Endothelial cell of umbilical vein (primary cell): ENCODE measurements at regions not wholly inside any gene's neighbourhood (a gene's known extent, or its start where the extent isn't known, plus 50 kb on each side); places are given as distances from the start of the nearest gene placed in this dataset.

Source experiments
- BruUV-seq: library from RNA; stranded (reverse); fragments of 400-500 nt; replicated peaks from 2 replicates; lab custom pipeline; 2021; lab: Mats Ljungman, UMichigan
- CTCF ChIA-PET: fragments of 300-600, 350-600 bp; sonication (Branson Sonifier 250); formaldehyde crosslinking; loops from one replicate; lab custom pipeline; 2021; ENCODE audit warnings: antibody characterized with exemption, inconsistent platforms; lab: Charles Lee
- POLR2A ChIA-PET: fragments of 300-600, 350-600 bp; sonication (Branson Sonifier 250); formaldehyde crosslinking; loops from one replicate; lab custom pipeline; 2021; ENCODE audit warnings: antibody characterized with exemption, inconsistent platforms; lab: Charles Lee
- DNase-seq: peaks from one replicate; pipeline ENCODE4 v3.0.0-alpha.2; 2011; ENCODE audit warnings: low read depth, low spot score
- FAIRE-seq: peaks from 2 replicates; lab custom pipeline; 2011; peaks lifted over from hg19 to GRCh38; lab: Jason Lieb, UNC
- H2AFZ ChIP-seq: 2 replicates; pipeline ENCODE4 v1.6.0; 2012; ENCODE audit warnings: low read depth, low read length, control low read depth, inconsistent platforms
- H3K27ac ChIP-seq: 2 replicates; pipeline ENCODE4 v1.5.1; 2011; ENCODE audit warnings: low read depth, mild to moderate bottlenecking, control low read depth, low read length, moderate library complexity; ENCODE audit not compliant: insufficient read depth
- H3K27me3 ChIP-seq, 2 experiments: 2 replicates each; pipeline versions ENCODE4 v1.6.0 to v1.6.1; 2011; ENCODE audit warnings: low read length in 2 of 2, mixed read lengths in 1 of 2; ENCODE audit not compliant: control insufficient read depth in 2 of 2, insufficient read depth in 2 of 2
- H3K36me3 ChIP-seq, 2 experiments: 2 replicates in 1 of 2; 3 replicates in 1 of 2; pipeline ENCODE4 v1.5.1; 2011; ENCODE audit warnings: low read length in 2 of 2, mild to moderate bottlenecking in 1 of 2, moderate library complexity in 1 of 2; ENCODE audit not compliant: control insufficient read depth in 2 of 2, insufficient read depth in 2 of 2; ENCODE audit errors: extremely low read depth in 1 of 2
- H3K4me1 ChIP-seq: 3 replicates; pipeline ENCODE4 v1.5.1; 2011; ENCODE audit warnings: mild to moderate bottlenecking, low read length; ENCODE audit not compliant: control insufficient read depth, insufficient read depth; ENCODE audit errors: extremely low read depth
- H3K4me2 ChIP-seq: 2 replicates; pipeline ENCODE4 v1.6.1; 2011; ENCODE audit warnings: low read length, control low read depth, mixed read lengths; ENCODE audit not compliant: insufficient read depth
- H3K4me3 ChIP-seq, 3 experiments: fragments of 200-600 bp in 1 of 3; sonication (generic), shearing (Covaris generic) in 1 of 3; replicated peaks in 1 of 3; 2 replicates each; pipeline ENCODE4 v1.5.1; 2011 to 2016; ENCODE audit warnings: control low read depth in 3 of 3, low read length in 3 of 3, mild to moderate bottlenecking in 2 of 3, inconsistent platforms in 1 of 3, low read depth in 1 of 3, moderate library complexity in 1 of 3; ENCODE audit not compliant: insufficient read depth in 1 of 3
- H3K79me2 ChIP-seq: 2 replicates; pipeline ENCODE4 v1.6.0; 2012; ENCODE audit warnings: low read length, inconsistent platforms; ENCODE audit not compliant: control insufficient read depth, insufficient read depth
- H3K9ac ChIP-seq: replicated peaks from 2 replicates; pipeline ENCODE3; 2011; ENCODE audit warnings: low read length, control low read depth; ENCODE audit not compliant: insufficient read depth; ENCODE audit errors: extremely low read depth
- H3K9me1 ChIP-seq: replicated peaks from 3 replicates; pipeline ENCODE4 v1.6.0; 2011; ENCODE audit warnings: mild to moderate bottlenecking, low read length; ENCODE audit not compliant: control insufficient read depth, insufficient read depth; ENCODE audit errors: extremely low read depth
- H3K9me3 ChIP-seq: replicated peaks from 2 replicates; pipeline ENCODE4 v1.5.1; 2012; ENCODE audit warnings: low read length, inconsistent platforms; ENCODE audit not compliant: control insufficient read depth, insufficient read depth
- H4K20me1 ChIP-seq: replicated peaks from 2 replicates; pipeline ENCODE3; 2011; ENCODE audit warnings: mild to moderate bottlenecking, low read length; ENCODE audit not compliant: control insufficient read depth, insufficient read depth; ENCODE audit errors: extremely low read depth
- EZH2 ChIP-seq: IDR thresholded peaks from 2 replicates; pipeline ENCODE4 v1.6.1; 2012; ENCODE audit warnings: borderline replicate concordance, low read depth, mild to moderate bottlenecking, moderate library complexity, low read length, inconsistent platforms; ENCODE audit not compliant: severe bottlenecking
- FOS ChIP-seq: IDR thresholded peaks from 2 replicates; pipeline ENCODE4 v1.6.1; 2011; ENCODE audit warnings: mild to moderate bottlenecking, low read length, moderate library complexity, borderline replicate concordance; ENCODE audit not compliant: insufficient read depth
- GATA2 ChIP-seq: IDR thresholded peaks from 2 replicates; pipeline ENCODE4 v1.7.0; 2011; ENCODE audit warnings: low read depth, mild to moderate bottlenecking, moderate library complexity, mixed read lengths, low read length; ENCODE audit not compliant: insufficient read length, insufficient read depth
- JUN ChIP-seq: IDR thresholded peaks from 2 replicates; pipeline ENCODE4 v1.6.1; 2011; ENCODE audit warnings: borderline replicate concordance, low read depth; ENCODE audit not compliant: insufficient read length, insufficient read depth
- MYC ChIP-seq: IDR thresholded peaks from one replicate; pipeline ENCODE4 v1.6.1; 2011; ENCODE audit warnings: mild to moderate bottlenecking, low read depth, low read length
- POLR2A ChIP-seq: IDR thresholded peaks from 2 replicates; pipeline ENCODE4 v1.6.1; 2012; ENCODE audit warnings: low read depth, mild to moderate bottlenecking, control low read depth, low read length
- POLR2AphosphoS5 ChIP-seq: IDR thresholded peaks from 2 replicates; pipeline ENCODE4 v1.6.1; 2012; ENCODE audit warnings: low read depth, mild to moderate bottlenecking, control low read depth, low read length, moderate library complexity; ENCODE audit not compliant: insufficient read depth
- dilution Hi-C: fragments of 300-500 bp; cut with MboI; formaldehyde crosslinking; loops from one replicate; pipeline ENCODE4 v1.15.0; 2019; ENCODE audit warnings: low sequenced_read_pairs; ENCODE audit not compliant: extremely low pct_ligation_motif_present
- intact Hi-C: fragments of 100-400 bp; cut with micrococcal nuclease; formaldehyde crosslinking; loops from one replicate; pipeline ENCODE4 v1.10.0; 2022
- TF ChIP-seq, protein P1 (sequence below): IDR thresholded peaks from 2 replicates; pipeline ENCODE4 v1.6.1; 2011; ENCODE audit not compliant: insufficient read depth, insufficient read length
- TF ChIP-seq, protein P2 (sequence below), 2 donors: IDR thresholded peaks; 1 replicate in 1 of 2; 2 replicates in 1 of 2; pipeline ENCODE4 v1.5.1; 2011; ENCODE audit warnings: low read length in 2 of 2, mild to moderate bottlenecking in 2 of 2, moderate library complexity in 2 of 2, control low read depth in 1 of 2, inconsistent platforms in 1 of 2, low read depth in 1 of 2; ENCODE audit not compliant: insufficient read depth in 1 of 2; ENCODE audit errors: extremely low read depth in 1 of 2

DNA sequence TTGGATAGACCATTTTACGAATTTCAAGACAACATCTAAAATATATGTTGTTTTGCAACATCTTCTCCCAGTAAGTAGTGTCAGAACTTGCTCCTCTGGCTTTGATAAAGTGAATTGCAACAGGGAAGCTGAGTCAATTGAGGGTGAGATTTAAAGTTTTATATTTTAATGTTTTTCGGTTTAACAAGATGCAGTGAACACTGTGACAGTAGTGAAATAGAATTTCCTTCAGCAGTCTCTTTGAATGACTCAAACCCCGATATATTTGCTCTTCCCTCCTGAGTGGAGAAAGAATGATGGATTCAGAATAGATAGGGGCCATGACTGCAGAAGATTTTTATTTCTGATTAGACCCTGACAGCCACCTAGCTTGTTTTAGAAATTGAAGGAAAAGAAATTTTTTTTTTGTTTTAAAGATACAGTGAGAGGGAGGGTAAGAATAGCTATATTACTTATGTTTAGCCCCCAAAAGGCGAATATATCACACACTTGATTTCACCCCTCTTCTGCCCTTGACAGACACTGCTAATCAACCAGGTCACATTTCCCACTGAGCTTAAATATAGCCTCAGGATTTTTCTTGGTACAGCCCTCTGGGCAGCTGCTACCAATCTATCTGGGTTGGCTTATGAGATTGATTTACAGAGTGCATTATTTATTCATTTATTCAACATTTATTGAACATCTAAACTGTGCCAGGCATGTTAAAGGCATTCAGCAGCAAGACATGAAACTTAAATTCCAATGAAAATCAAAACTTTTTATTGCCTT lies 183.3 kb upstream of the ADAMTS9 start:
- DNase-seq = no peak
- POLR2A ChIA-PET = no interaction called here
- intact Hi-C loops (no loop called here), dilution Hi-C loops (no loop called here)
- Histone ChIP-seq H3K4me1 (peaks cover 7% of the 10 kb centered on the region), H3K27me3 (no peaks in the 10 kb centered on the region), H3K79me2 (no peaks in the 10 kb centered on the region), H3K27ac (no peak overlapping the region), H3K36me3 (no peaks in the 10 kb centered on the region), H3K4me3 (no peak overlapping the region), H3K9me1 (peaks cover 2% of the 10 kb centered on the region), H3K4me2 (no peak overlapping the region), H2AFZ (no peak overlapping the region), H4K20me1 (no peaks in the 10 kb centered on the region), H3K9ac (no peak overlapping the region), H3K9me3 (no peaks in the 10 kb centered on the region)
- FAIRE-seq = no peak
- CTCF ChIA-PET = interaction anchor here (1.5 kb wide), 1 partner anchor 20 kb away, joined by 3 read pairs; no protein-coding TSS in a partner anchor
- TF ChIP-seq EZH2 (no peak), JUN (no peak)
- BruUV-seq = no TSS peak

DNA sequence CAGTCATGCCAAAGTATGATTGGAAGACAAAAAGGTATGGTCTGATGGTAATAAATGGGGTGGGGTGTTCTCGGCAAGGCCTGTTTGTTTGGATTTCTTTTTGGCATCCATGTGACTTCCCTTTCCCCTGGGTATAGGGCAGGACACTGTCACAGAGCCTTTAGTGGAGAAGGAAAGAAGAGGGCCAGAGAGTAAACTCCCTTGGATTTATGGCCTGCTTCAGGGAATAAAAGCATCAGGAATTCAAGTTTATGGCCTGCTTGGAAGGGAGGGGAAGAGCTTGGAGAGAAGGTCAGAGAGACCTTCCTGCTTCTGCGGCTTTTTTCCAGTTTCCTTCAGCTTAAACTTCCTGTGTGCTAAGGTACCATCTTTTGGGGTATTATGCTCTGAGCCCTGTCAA lies 179.4 kb upstream of the ADAMTS9 start:
- no peak for TF ChIP-seq FOS
- no peak for TF ChIP-seq POLR2AphosphoS5
- TF ChIP-seq MYC = no peak
- no peak for TF ChIP-seq JUN
- no peak for TF ChIP-seq EZH2
- TF ChIP-seq GATA2 = no peak
- TF ChIP-seq, protein P1, sequence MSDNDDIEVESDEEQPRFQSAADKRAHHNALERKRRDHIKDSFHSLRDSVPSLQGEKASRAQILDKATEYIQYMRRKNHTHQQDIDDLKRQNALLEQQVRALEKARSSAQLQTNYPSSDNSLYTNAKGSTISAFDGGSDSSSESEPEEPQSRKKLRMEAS = no peak
- TF ChIP-seq, protein P2, sequence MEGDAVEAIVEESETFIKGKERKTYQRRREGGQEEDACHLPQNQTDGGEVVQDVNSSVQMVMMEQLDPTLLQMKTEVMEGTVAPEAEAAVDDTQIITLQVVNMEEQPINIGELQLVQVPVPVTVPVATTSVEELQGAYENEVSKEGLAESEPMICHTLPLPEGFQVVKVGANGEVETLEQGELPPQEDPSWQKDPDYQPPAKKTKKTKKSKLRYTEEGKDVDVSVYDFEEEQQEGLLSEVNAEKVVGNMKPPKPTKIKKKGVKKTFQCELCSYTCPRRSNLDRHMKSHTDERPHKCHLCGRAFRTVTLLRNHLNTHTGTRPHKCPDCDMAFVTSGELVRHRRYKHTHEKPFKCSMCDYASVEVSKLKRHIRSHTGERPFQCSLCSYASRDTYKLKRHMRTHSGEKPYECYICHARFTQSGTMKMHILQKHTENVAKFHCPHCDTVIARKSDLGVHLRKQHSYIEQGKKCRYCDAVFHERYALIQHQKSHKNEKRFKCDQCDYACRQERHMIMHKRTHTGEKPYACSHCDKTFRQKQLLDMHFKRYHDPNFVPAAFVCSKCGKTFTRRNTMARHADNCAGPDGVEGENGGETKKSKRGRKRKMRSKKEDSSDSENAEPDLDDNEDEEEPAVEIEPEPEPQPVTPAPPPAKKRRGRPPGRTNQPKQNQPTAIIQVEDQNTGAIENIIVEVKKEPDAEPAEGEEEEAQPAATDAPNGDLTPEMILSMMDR (IDR thresholded peaks at IDR 0.05; ENCODE audit: extremely low read depth in 1 of 2, insufficient read depth in 1 of 2, low read depth in 1 of 2, low read length in 2 of 2) = no peak
- no peak for TF ChIP-seq POLR2A
- Histone ChIP-seq H3K9me3 (no peaks in the 10 kb centered on the region), H3K4me3 (no peak overlapping the region), H3K27me3 (no peaks in the 10 kb centered on the region), H3K79me2 (no peaks in the 10 kb centered on the region), H3K9me1 (no peaks in the 10 kb centered on the region), H4K20me1 (no peaks in the 10 kb centered on the region), H3K27ac (no peak overlapping the region), H3K9ac (no peak overlapping the region), H3K36me3 (no peaks in the 10 kb centered on the region), H3K4me1 (peaks cover 4% of the 10 kb centered on the region), H3K4me2 (no peak overlapping the region), H2AFZ (peak overlapping the region; percentile 49)
- FAIRE-seq = no peak
- intact Hi-C loops = no loop called here
- no peak for DNase-seq
- no TSS peak for BruUV-seq
- dilution Hi-C loops = no loop called here
- CTCF ChIA-PET = no interaction called here
- POLR2A ChIA-PET = no interaction called here
